HFFc6 (cell line): ENCODE measurements at regions not wholly inside any gene's neighbourhood (a gene's known extent, or its start where the extent isn't known, plus 50 kb on each side); places are given as distances from the start of the nearest gene placed in this dataset.

ENCODE experiments used
- DNase-seq: peaks from one replicate; pipeline ENCODE4 v3.0.0-alpha.2; 2018
- H3K27ac Mint-ChIP-seq: 2 replicates; pipeline ENCODE4 v1.8.0; 2020; ENCODE audit warnings: mild to moderate bottlenecking, mixed read lengths
- H3K27me3 Mint-ChIP-seq: 2 replicates; pipeline ENCODE4 v1.8.0; 2021; ENCODE audit warnings: mild to moderate bottlenecking, moderate library complexity, mixed read lengths; ENCODE audit not compliant: insufficient read depth
- H3K36me3 Mint-ChIP-seq: 2 replicates; pipeline ENCODE4 v1.8.0; 2021; ENCODE audit warnings: low read depth, mixed read lengths
- H3K4me1 Mint-ChIP-seq: 2 replicates; pipeline ENCODE4 v1.8.0; 2020; ENCODE audit warnings: low read depth, mixed read lengths
- H3K4me3 Mint-ChIP-seq: 2 replicates; pipeline ENCODE4 v1.8.0; 2020; ENCODE audit warnings: mild to moderate bottlenecking, moderate library complexity, mixed read lengths
- H3K9me3 Mint-ChIP-seq: 2 replicates; pipeline ENCODE4 v1.8.0; 2020; ENCODE audit warnings: mild to moderate bottlenecking, mixed read lengths
- TF ChIP-seq, protein P1 (sequence below): fragments of 200-600 bp; sonication (generic); IDR thresholded peaks from 2 replicates; pipeline ENCODE4 v1.5.0; 2021; ENCODE audit warnings: antibody characterized with exemption, mild to moderate bottlenecking

DNA sequence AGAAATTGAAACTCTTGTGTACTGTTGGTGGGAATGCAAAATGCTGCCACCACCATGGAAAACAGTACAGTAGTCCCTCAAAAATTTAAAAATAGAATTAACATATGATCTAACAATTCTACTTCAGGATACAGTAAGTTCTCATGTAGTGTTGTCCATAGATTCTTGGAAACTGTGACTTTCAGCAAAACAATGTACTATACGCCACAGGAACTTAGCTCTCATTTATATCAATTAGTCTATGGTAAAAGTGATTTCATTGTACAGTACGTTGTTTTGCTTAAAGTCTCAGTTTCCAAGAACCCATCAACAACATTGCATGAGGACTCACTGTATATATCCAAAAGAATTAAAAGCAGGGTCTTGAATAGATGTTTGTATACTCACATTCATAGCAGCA, 233.5 kb upstream of the GAS1 start:
- DNase-seq: no peak
- Mint-ChIP-seq H3K4me1 (peaks cover 38% of the 10 kb centered on the region), H3K36me3 (peaks cover 6% of the 10 kb centered on the region), H3K9me3 (peaks cover 5% of the 10 kb centered on the region; the same call in 1 of the 2 replicates), H3K27me3 (no peaks in the 10 kb centered on the region; the same call in 1 of the 2 replicates), H3K27ac (no peak overlapping the region), H3K4me3 (no peak overlapping the region)
- TF ChIP-seq, protein P1, sequence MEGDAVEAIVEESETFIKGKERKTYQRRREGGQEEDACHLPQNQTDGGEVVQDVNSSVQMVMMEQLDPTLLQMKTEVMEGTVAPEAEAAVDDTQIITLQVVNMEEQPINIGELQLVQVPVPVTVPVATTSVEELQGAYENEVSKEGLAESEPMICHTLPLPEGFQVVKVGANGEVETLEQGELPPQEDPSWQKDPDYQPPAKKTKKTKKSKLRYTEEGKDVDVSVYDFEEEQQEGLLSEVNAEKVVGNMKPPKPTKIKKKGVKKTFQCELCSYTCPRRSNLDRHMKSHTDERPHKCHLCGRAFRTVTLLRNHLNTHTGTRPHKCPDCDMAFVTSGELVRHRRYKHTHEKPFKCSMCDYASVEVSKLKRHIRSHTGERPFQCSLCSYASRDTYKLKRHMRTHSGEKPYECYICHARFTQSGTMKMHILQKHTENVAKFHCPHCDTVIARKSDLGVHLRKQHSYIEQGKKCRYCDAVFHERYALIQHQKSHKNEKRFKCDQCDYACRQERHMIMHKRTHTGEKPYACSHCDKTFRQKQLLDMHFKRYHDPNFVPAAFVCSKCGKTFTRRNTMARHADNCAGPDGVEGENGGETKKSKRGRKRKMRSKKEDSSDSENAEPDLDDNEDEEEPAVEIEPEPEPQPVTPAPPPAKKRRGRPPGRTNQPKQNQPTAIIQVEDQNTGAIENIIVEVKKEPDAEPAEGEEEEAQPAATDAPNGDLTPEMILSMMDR: no peak

DNA sequence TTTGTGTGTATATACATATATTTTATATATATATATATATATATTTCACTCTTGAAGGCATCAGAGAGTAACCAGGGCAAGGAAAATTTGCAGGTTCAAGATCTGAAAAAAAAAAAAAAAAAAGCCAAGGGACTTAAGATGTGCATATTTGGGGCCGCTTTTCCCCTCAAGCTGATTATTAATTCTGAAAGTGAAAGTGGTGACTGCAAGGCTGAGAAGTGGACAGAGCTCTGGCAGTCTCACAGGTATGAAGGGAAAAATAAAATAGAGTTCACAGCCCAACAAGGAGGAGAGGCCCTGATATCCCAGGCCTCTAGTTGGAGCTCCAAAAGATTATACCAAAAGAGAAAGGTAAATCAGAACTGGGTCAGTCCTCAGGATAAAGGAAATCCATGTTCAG, 234.4 kb upstream of the GAS1 start:
- H3K27ac Mint-ChIP-seq: no peak overlapping the region
- H3K4me3 Mint-ChIP-seq: no peak overlapping the region
- peaks cover 5% of the 10 kb centered on the region; the same call in 1 of the 2 replicates for H3K9me3 Mint-ChIP-seq
- H3K27me3 Mint-ChIP-seq: no peaks in the 10 kb centered on the region; the same call in 1 of the 2 replicates
- peaks cover 45% of the 10 kb centered on the region for H3K4me1 Mint-ChIP-seq
- DNase-seq: no peak
- H3K36me3 Mint-ChIP-seq: peaks cover 6% of the 10 kb centered on the region
- TF ChIP-seq, protein P1: no peak

DNA sequence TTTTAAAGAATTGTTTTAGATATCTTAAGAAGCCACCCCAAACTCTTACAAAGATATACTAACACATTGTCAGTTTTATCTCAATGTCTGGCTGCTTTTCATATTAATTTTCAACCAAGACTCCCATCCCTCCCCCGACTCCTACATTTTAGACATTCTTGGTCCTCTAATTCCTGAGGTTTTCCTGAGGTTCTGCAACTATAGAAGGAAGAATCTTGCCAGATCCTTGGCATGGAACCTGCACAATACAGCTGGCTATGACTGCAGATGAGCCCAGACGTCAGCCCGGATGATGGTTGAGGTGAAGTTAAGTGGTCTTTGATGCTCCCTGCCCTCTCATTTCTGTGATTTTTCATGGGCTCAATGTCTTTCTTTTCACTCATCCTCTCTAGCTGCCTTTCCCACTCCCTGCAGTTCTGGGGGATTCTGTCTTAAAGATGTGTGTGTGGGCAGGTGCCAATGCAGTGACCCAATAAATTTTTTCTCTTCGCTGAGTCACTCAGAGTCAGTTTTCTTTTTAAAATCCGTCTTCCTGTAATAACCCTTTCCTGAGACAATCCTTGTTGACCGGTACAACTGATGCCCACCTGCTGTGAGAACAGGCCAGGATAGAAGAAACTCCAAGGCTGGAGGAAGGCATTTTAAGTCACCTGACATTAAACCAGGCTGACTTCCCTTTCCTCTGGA, 237.8 kb upstream of the GAS1 start:
- peaks cover 5% of the 10 kb centered on the region; the same call in 1 of the 2 replicates for H3K9me3 Mint-ChIP-seq
- no peaks in the 10 kb centered on the region for H3K27me3 Mint-ChIP-seq
- H3K4me3 Mint-ChIP-seq: peak overlapping the region; percentile 25
- H3K36me3 Mint-ChIP-seq: peaks cover 6% of the 10 kb centered on the region
- DNase-seq: peak; percentile 18
- H3K4me1 Mint-ChIP-seq: peaks cover 31% of the 10 kb centered on the region
- H3K27ac Mint-ChIP-seq: peak overlapping the region; percentile 56
- TF ChIP-seq, protein P1: no peak

DNA sequence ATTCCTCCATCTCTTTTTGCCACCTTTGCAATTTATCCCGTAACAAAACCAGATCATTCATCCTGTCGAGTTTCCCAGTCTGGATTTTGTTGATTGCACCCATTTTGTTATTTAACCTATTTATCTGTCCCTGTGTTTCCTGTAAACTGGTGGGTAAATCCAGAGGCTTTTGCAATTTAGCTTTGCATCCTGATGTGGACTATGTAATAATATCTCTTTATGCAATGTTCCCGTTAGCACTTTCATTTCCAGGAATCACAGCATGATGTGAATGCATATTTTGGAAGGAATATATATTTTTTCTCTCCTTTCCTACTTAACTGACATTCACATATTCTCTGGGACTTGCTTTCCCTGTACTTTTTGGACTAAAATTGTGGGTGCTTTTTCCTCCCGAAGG, 240.3 kb upstream of the GAS1 start:
- Mint-ChIP-seq H3K27me3 (no peaks in the 10 kb centered on the region), H3K4me1 (peaks cover 30% of the 10 kb centered on the region), H3K4me3 (no peak overlapping the region), H3K36me3 (peaks cover 1% of the 10 kb centered on the region), H3K9me3 (peaks cover under 1% of the 10 kb centered on the region; the same call in 1 of the 2 replicates), H3K27ac (no peak overlapping the region)
- TF ChIP-seq, protein P1: no peak
- no peak for DNase-seq

DNA sequence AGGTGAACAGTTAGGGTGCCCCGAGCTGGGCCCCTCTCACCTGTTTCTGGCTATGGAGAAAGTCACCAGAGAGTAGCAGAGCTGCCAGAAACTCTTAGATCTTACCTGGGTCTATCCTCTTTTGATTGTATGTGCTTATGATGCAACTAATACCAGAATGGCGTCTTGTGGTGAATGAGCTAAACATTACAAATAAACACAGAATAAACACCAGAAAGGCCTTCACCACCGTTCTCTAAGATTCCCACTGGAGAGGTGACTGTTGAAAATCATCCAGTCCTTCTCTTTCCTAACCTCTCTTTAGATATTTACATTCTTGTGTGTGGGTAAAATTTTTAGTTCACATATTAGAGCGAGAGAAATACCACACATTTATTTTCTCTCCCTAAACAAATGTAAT, 241.7 kb upstream of the GAS1 start:
- Mint-ChIP-seq H3K27ac (no peak overlapping the region), H3K36me3 (no peaks in the 10 kb centered on the region), H3K27me3 (no peaks in the 10 kb centered on the region), H3K9me3 (no peaks in the 10 kb centered on the region), H3K4me1 (peaks cover 44% of the 10 kb centered on the region), H3K4me3 (no peak overlapping the region)
- DNase-seq: no peak
- TF ChIP-seq, protein P1: no peak
